Right kidney (tissue), 1 donor: ENCODE measurements at regions not wholly inside any gene's neighbourhood (a gene's known extent, or its start where the extent isn't known, plus 50 kb on each side); places are given as distances from the start of the nearest gene placed in this dataset.

Experiments
- DNase-seq: peaks from one replicate; pipeline ENCODE4 v3.0.0-alpha.2; 2016

- DNase-seq = no peak
Observed at GRCh38 chr17:77572065-77572601, 386.4 kb upstream of the TNRC6C start.

GRCh38 chr17:77572851-77573250, 385.7 kb upstream of the TNRC6C start:
- DNase-seq = no peak

GRCh38 chr17:77577491-77577890, 381.0 kb upstream of the TNRC6C start:
- no peak for DNase-seq

GRCh38 chr17:77579131-77579530, 379.4 kb upstream of the TNRC6C start:
- DNase-seq = no peak

- DNase-seq = no peak
Observed at GRCh38 chr17:77579682-77580081, 378.8 kb upstream of the TNRC6C start.

GRCh38 chr17:77580531-77581270, 377.8 kb upstream of the TNRC6C start:
- no peak for DNase-seq

- no peak for DNase-seq
Observed at GRCh38 chr17:77581480-77581879, 377.0 kb upstream of the TNRC6C start.

GRCh38 chr17:77585142-77585860, 373.2 kb upstream of the TNRC6C start:
- DNase-seq = no peak

- no peak for DNase-seq
Observed at GRCh38 chr17:77590951-77591735, 367.4 kb upstream of the TNRC6C start.

- DNase-seq = no peak
Observed at GRCh38 chr17:77592106-77592865, 366.2 kb upstream of the TNRC6C start.

GRCh38 chr17:77593081-77593480, 365.4 kb upstream of the TNRC6C start:
- DNase-seq = no peak

- no peak for DNase-seq
Observed at GRCh38 chr17:77594416-77595209, 363.9 kb upstream of the TNRC6C start.

GRCh38 chr17:77596491-77597417, 361.7 kb upstream of the TNRC6C start:
- DNase-seq = no peak

- DNase-seq = no peak
Observed at GRCh38 chr17:77597418-77598240, 360.9 kb upstream of the TNRC6C start.

GRCh38 chr17:77598241-77598620, 360.3 kb upstream of the TNRC6C start:
- no peak for DNase-seq

- no peak for DNase-seq
Observed at GRCh38 chr17:77599699-77600098, 358.8 kb upstream of the TNRC6C start.

GRCh38 chr17:77600346-77600745, 358.2 kb upstream of the TNRC6C start:
- DNase-seq = no peak

- DNase-seq = no peak
Observed at GRCh38 chr17:77601054-77601979, 357.2 kb upstream of the TNRC6C start.
